ENCODE measurements at regions not wholly inside any gene's neighbourhood (a gene's known extent, or its start where the extent isn't known, plus 50 kb on each side); places are given as distances from the start of the nearest gene placed in this dataset.

DNA sequence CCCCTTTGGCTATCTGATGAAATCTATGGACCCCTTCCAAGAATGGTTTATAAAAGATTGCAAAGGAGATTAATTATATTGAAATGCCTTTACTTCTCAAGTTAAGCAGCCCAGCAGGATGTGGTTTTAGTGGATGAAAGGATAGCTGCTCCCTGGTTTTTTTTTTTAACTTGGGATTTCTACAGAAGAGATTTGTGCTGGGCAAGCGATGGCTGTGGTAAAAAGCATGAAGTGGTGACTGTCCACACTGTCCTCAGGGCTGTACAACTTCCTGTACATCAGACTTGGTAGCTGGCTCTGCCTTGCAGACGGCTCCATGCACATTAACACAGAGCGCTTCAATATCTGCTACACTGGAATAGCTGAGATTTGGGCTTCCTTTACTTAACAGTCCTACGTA, 321.7 kb downstream of the DHX15 start:
- H3K27me3 Mint-ChIP-seq, result no peaks in the 10 kb centered on the region
- no peaks in the 10 kb centered on the region for H3K9me3 Mint-ChIP-seq
- no peak overlapping the region for H3K4me3 Mint-ChIP-seq
- no peaks in the 10 kb centered on the region for H3K4me1 Mint-ChIP-seq (ENCODE audit: low read depth)
- no peak overlapping the region for H3K27ac Mint-ChIP-seq
- H3K36me3 Mint-ChIP-seq (ENCODE audit: low read depth), result no peaks in the 10 kb centered on the region

DNA sequence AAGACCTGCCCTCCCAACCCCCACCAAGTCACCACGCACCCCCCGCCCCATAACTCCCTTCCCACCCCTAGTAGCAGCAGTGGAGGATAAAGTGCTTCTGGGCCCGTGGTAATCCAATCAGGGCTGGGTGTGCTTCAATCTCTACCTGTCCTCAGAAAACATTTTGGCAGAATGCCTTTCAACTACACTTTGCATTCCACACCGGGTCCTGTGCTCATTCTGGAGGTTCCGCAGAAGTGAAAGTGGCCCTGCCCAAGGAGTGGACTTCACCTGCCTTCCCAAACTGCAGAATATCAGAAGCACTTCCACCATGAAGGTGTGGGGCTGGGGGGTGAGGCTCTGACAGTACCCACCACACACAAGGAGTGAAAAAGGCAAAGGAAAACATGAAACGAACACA, 322.3 kb downstream of the DHX15 start:
- Mint-ChIP-seq H3K27me3 (no peaks in the 10 kb centered on the region), H3K4me3 (no peak overlapping the region), H3K9me3 (no peaks in the 10 kb centered on the region), H3K36me3 (ENCODE audit: low read depth) (no peaks in the 10 kb centered on the region), H3K4me1 (ENCODE audit: low read depth) (no peaks in the 10 kb centered on the region), H3K27ac (no peak overlapping the region)

DNA sequence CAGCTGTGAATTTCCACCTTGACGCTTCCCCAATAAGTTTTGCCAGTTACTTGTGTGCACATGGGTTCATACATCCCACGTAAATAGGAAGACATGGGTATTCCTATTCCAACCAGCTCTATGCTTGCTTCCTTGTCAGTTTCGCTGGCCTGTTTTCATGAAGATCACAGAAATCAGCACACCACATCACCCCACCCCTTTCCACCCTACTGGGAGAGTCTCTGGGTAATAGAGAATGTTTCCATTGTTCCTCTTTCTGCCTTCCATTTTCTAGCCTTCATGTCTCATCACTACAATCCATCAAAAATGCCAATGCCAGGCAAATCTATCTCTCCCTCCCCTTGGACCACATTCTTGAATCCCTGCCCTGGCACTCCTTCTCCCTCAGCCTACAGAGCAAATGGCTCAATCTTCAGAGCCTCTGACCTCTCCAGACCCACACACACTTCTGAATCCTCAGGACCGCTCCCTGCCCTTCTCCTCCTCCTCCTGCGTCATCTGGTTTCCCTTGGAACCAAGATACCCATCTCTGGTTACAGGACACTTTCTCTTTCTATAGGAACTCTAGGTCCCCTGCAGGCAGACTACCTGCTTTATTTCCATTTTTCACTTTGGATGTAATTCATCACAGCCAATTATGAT, 323.3 kb downstream of the DHX15 start:
- H3K4me3 Mint-ChIP-seq, result no peak overlapping the region
- H3K36me3 Mint-ChIP-seq (ENCODE audit: low read depth), result no peaks in the 10 kb centered on the region
- H3K9me3 Mint-ChIP-seq, result no peaks in the 10 kb centered on the region
- H3K4me1 Mint-ChIP-seq (ENCODE audit: low read depth), result no peaks in the 10 kb centered on the region
- no peak overlapping the region for H3K27ac Mint-ChIP-seq
- H3K27me3 Mint-ChIP-seq, result no peaks in the 10 kb centered on the region

DNA sequence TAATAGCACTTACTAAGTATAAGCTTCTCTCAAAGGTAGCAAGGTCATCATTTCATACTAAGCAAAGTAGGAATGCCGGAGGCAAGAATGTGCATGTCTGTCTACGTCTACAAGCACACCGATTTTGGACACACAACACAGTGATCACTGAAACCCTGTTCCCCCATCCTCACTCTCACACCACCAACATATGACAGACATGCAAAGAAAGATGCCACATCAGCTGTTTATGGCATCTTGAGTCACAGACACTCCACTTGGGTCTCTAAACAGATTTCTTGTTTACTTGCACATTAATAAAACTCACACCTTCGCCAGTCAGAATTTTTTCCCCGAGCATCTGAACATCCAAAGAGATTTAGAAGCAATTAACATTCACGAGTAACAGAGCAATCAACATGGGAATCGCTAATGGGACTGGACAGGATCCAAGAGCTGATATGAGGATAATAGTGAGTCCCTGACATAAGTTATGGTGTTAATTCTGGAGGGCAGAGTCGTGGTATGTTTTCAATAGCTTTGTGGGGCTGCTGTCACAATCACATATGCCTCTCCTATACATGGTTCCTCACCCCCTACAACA, 324.1 kb downstream of the DHX15 start:
- H3K36me3 Mint-ChIP-seq (ENCODE audit: low read depth), result no peaks in the 10 kb centered on the region
- H3K4me3 Mint-ChIP-seq, result no peak overlapping the region
- H3K9me3 Mint-ChIP-seq, result no peaks in the 10 kb centered on the region
- no peak overlapping the region for H3K27ac Mint-ChIP-seq
- H3K27me3 Mint-ChIP-seq, result no peaks in the 10 kb centered on the region
- H3K4me1 Mint-ChIP-seq (ENCODE audit: low read depth), result no peaks in the 10 kb centered on the region

DNA sequence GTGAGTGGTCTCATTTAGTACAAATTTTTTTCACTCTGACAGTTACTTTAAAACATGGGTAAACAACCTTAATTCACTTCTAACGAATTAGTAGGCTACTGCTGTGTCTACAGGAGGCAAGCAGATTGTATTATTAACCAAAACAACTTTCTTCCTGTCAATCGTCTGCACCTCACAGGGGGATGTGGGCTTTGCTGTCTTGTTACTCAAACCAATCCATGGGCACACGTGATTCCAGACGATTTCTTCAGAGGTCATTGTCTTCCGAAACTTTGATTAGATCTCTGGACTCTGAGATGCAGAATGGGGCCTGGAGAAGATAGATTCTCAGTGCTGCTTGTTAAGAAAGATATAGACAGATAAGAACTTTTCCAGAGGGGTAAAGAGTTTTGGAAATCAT, 327.8 kb downstream of the DHX15 start:
- H3K27ac Mint-ChIP-seq, result no peak overlapping the region
- H3K9me3 Mint-ChIP-seq, result no peaks in the 10 kb centered on the region
- no peaks in the 10 kb centered on the region for H3K36me3 Mint-ChIP-seq (ENCODE audit: low read depth)
- no peaks in the 10 kb centered on the region for H3K4me1 Mint-ChIP-seq (ENCODE audit: low read depth)
- no peak overlapping the region for H3K4me3 Mint-ChIP-seq
- no peaks in the 10 kb centered on the region for H3K27me3 Mint-ChIP-seq

DNA sequence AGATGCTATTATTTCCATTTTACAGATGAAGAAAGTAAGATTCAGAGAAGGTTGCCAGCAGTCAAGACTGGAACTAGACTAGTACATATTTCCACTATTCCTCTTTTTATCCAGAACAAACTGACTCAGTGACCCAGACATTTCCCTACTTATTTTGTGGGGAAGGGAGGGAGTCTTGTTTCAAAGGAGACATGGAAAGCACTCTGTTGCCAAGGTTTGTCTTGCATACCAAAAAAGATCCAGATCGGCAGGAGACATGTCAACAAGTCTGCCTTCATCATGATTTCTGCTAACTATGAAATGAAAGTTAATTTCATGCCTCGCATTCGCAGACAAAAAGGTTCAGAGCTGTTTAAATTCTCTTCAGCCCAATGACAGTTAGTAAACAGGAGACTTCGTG, 328.3 kb downstream of the DHX15 start:
- Mint-ChIP-seq H3K4me1 (ENCODE audit: low read depth) (no peaks in the 10 kb centered on the region), H3K4me3 (no peak overlapping the region), H3K27me3 (peaks cover 3% of the 10 kb centered on the region), H3K9me3 (no peaks in the 10 kb centered on the region), H3K27ac (no peak overlapping the region), H3K36me3 (ENCODE audit: low read depth) (no peaks in the 10 kb centered on the region)

DNA sequence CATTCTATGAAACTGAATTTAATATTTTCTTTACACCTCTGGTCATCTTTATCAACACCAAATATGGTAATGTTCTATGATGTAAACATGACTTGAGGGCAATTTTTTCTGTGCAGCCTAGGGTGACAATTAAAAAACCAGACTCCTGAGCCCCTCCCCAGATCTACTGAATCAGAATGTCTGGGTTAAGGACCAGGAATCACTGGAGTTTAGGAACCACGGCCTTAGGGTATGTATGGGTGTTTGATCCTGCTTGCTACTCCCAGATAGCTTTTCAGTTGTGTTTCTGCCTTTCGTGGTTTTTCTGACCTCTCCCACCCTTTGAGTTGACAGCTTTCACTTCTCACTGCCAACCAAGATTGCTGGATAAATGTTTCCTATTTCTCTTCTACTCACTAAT, 332.2 kb downstream of the DHX15 start:
- no peak overlapping the region for H3K27ac Mint-ChIP-seq
- H3K4me3 Mint-ChIP-seq, result no peak overlapping the region
- H3K4me1 Mint-ChIP-seq (ENCODE audit: low read depth), result no peaks in the 10 kb centered on the region
- H3K27me3 Mint-ChIP-seq, result peaks cover 3% of the 10 kb centered on the region
- no peaks in the 10 kb centered on the region for H3K9me3 Mint-ChIP-seq
- no peaks in the 10 kb centered on the region for H3K36me3 Mint-ChIP-seq (ENCODE audit: low read depth)

DNA sequence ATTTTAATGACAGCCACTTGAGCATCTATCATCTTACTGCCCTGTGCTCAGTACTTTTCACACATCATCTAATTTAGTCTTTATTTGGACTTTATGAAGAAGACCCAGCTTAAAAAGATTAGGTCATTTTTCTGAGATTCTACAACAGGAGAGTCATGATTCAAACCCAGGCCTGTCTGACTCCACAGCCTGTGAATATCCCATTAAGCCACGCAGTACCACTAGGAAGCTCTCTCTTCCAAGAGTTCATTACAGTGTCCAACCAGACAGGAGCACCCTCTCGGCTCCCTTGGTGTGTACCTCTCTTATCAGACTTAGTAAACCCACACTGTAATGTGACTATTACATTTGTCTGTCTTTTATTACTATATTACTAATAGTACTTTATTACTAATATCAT, 332.8 kb downstream of the DHX15 start:
- no peaks in the 10 kb centered on the region for H3K4me1 Mint-ChIP-seq (ENCODE audit: low read depth)
- H3K9me3 Mint-ChIP-seq, result no peaks in the 10 kb centered on the region
- no peak overlapping the region for H3K4me3 Mint-ChIP-seq
- no peak overlapping the region for H3K27ac Mint-ChIP-seq
- peaks cover 3% of the 10 kb centered on the region for H3K27me3 Mint-ChIP-seq
- no peaks in the 10 kb centered on the region for H3K36me3 Mint-ChIP-seq (ENCODE audit: low read depth)

DNA sequence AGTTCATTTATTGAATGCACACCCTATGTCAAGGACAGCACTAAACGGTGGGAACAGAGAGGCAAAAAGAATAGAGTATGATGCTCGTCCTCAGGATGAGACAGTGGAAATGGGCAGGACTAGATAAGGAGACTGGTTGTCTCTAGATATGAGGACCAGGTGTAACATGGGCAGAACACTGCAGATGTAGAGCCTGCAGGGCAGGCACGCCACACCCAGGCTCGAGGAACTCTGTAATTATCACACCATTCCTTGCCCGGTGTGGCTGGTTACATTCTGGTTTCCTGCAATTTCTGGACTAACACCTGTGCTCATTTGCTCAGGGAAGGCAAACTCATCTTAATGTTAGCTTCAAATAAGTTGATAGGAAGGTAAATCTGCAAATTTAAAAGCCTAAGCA, 334.4 kb downstream of the DHX15 start:
- peaks cover 3% of the 10 kb centered on the region for H3K27me3 Mint-ChIP-seq
- H3K9me3 Mint-ChIP-seq, result no peaks in the 10 kb centered on the region
- no peak overlapping the region for H3K4me3 Mint-ChIP-seq
- no peaks in the 10 kb centered on the region for H3K4me1 Mint-ChIP-seq (ENCODE audit: low read depth)
- no peak overlapping the region for H3K27ac Mint-ChIP-seq
- H3K36me3 Mint-ChIP-seq (ENCODE audit: low read depth), result no peaks in the 10 kb centered on the region

DNA sequence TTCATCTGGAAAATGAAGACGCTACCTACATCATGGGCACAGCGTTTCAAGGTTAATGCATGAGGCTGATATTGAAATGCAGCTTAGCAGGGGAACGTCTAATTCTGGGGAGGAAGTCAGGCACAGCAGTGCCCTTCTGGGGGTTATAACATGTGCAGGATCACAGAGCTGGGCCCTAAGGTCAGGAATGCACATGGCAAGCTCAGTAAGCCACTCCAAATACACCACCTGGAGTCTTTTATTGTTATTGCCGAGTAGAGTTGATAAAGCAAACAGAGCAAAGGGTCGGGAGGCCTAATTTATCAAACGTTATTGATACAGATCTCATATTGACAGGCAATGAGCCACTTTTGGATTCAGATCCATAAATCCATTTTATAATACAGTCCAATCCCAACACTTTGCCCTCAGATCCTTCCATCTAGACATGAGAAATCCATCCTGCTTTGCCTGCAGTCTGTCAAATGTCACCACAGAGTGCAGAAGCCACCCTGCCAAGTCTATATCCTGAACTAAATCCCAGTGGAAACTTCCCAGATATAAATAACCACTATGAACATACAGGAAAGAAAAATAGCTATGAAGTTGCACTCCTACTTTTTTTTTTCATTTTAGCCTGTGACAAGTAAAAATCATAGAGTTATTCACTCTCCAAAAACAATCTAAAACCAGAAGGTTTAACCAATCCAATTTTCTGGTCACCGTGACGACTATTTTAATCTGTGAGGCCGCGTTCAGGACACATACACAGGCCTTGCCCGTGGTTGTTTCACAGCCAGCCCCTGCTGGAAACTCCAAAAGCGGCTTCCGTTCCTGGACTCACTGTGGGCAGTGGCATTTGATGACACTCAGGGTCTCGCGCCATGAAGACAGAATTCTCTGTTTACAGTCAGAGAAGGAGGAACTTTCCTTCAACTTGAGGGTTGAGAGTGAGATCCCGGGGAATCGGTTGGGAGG, 335.4 kb downstream of the DHX15 start:
- H3K9me3 Mint-ChIP-seq, result no peaks in the 10 kb centered on the region
- H3K4me1 Mint-ChIP-seq (ENCODE audit: low read depth), result no peaks in the 10 kb centered on the region
- no peaks in the 10 kb centered on the region for H3K36me3 Mint-ChIP-seq (ENCODE audit: low read depth)
- H3K4me3 Mint-ChIP-seq, result no peak overlapping the region
- H3K27ac Mint-ChIP-seq, result no peak overlapping the region
- peaks cover 3% of the 10 kb centered on the region for H3K27me3 Mint-ChIP-seq

DNA sequence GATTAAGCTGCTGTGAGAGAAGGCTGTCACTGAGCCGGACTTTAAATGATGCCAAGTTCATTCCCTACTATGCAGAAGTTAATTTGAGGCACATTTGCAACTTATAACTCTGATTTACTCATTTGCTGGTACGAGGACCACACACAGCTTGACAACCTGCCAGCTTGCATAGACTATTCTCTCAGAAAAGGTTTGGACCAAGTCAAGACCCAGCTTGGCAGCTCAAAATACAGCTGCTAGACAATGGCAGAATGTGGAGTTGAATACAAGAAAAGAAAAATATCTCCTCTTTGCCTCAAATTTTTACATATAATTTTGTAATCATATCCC, 338.9 kb downstream of the DHX15 start:
- Mint-ChIP-seq H3K4me3 (no peak overlapping the region), H3K4me1 (ENCODE audit: low read depth) (no peaks in the 10 kb centered on the region), H3K27ac (no peak overlapping the region), H3K9me3 (no peaks in the 10 kb centered on the region), H3K36me3 (ENCODE audit: low read depth) (no peaks in the 10 kb centered on the region), H3K27me3 (no peaks in the 10 kb centered on the region)

DNA sequence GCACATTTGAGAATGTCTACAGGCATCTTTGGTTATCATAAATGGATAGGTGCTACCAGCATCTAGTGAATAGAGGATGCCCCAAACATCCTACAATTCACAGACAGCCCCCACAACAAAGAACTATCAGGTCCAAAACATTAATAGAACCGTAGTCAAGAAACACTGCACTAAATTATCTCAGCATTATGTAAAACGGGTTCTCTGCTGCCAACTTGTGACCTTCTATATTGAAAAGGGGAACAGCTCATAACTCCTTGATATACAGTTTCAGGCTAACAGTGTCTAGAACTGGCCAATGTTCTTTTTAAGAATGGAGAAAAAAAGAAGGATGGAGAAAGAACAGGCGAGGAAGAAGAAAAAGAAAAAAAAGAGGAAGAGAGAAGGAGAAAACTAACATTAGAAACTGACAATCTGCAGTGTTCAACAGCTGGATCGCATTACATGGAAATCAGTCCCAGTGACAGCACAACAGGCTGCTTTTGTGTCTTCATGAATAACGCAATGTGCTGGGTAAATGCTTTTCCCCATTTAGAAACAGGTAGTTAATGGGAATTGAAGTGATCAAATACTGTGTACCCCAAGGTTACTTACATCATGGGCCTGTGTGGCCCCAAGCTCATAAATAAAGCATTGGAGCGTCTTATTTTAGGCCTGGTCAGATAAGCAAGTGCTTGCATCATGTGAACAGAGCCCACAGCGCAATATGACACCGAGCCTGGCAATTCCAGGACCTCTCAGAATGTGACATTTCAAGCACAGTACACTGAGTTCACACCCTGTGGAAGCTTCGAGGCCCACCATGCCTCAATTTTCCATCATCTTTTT, 339.5 kb downstream of the DHX15 start:
- Mint-ChIP-seq H3K4me1 (ENCODE audit: low read depth) (no peaks in the 10 kb centered on the region), H3K4me3 (no peak overlapping the region), H3K9me3 (no peaks in the 10 kb centered on the region), H3K27ac (no peak overlapping the region), H3K27me3 (no peaks in the 10 kb centered on the region), H3K36me3 (ENCODE audit: low read depth) (no peaks in the 10 kb centered on the region)

DNA sequence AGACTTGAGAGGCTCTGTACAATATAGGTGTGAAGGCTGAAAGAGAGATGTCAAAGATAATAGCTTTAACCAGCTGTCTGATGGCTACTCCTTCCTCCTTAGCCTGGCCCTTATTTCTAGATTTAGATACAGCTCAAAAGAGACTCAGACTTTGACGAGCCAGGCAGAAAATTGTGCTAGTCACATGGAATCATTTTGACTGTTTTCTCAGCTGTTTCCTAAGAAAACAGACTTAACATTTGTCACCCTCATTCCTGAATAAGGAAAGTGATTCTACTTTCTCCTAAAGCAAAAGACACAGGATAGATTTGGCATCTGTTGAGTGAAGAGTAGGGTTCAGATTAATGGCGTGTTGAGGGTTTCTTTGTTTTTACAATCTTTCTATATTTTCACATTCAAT, 340.7 kb downstream of the DHX15 start:
- Mint-ChIP-seq H3K4me3 (no peak overlapping the region), H3K4me1 (ENCODE audit: low read depth) (no peaks in the 10 kb centered on the region), H3K27me3 (no peaks in the 10 kb centered on the region), H3K9me3 (no peaks in the 10 kb centered on the region), H3K27ac (no peak overlapping the region), H3K36me3 (ENCODE audit: low read depth) (no peaks in the 10 kb centered on the region)

DNA sequence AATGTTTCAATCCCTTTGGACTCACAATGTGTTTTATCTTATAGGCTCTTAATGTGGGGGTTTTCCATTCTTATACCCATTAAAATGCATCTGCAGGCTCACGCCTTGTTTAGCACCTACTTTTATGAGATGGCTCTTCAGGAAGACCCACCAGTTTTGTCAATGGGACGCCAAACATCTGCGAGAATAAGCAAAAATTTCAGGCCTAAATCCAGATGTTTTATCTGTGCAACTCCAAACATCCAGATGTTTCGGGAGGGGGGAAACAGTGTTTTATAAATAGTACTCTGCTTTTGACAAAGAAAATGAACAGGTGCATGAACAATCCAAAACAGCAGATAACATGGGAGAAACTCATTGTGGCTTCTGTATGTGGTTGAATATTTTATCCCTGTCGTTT, 342.8 kb downstream of the DHX15 start:
- no peak overlapping the region for H3K27ac Mint-ChIP-seq
- H3K27me3 Mint-ChIP-seq, result no peaks in the 10 kb centered on the region
- H3K4me1 Mint-ChIP-seq (ENCODE audit: low read depth), result no peaks in the 10 kb centered on the region
- no peaks in the 10 kb centered on the region for H3K9me3 Mint-ChIP-seq
- H3K36me3 Mint-ChIP-seq (ENCODE audit: low read depth), result no peaks in the 10 kb centered on the region
- H3K4me3 Mint-ChIP-seq, result no peak overlapping the region

DNA sequence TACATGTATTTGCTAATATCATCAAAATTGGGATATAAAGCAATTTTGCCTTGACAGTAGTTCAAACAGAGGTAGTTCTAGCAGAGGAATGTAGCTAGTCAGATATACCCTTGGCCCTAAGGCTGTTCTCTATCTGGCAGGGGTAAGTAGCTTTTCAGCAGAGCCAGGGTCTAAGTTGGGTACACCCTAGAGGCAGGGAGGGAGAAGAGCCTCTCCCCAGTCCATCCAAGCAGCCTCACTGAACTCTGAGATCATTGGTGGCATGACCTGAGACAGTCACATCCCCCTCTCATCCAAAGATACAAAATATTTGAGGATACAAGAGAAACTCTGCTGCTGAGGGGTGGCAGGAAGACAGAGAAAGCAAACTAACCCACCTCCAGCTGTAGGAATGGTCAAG, 343.7 kb downstream of the DHX15 start:
- no peak overlapping the region for H3K27ac Mint-ChIP-seq
- no peak overlapping the region for H3K4me3 Mint-ChIP-seq
- no peaks in the 10 kb centered on the region for H3K27me3 Mint-ChIP-seq
- no peaks in the 10 kb centered on the region for H3K4me1 Mint-ChIP-seq (ENCODE audit: low read depth)
- H3K9me3 Mint-ChIP-seq, result no peaks in the 10 kb centered on the region
- H3K36me3 Mint-ChIP-seq (ENCODE audit: low read depth), result no peaks in the 10 kb centered on the region
